ENCODE measurements at regions not wholly inside any gene's neighbourhood (a gene's known extent, or its start where the extent isn't known, plus 50 kb on each side); places are given as distances from the start of the nearest gene placed in this dataset.
"Not testable (repeated sequence)": the region's sequence is repeated elsewhere in the genome, so short reads cannot be mapped to it uniquely, and the experiment has no call there.

GRCh38 chr2:131584380-131584779, 56.7 kb downstream of the CCDC74A start:
- no peak for ATAC-seq (replicated peaks)
- Mint-ChIP-seq H3K27me3 (peaks cover 63% of the 10 kb centered on the region), H3K4me3 (no peak overlapping the region), H3K36me3 (ENCODE audit: low read depth) (no peaks in the 10 kb centered on the region), H3K4me1 (no peaks in the 10 kb centered on the region), H3K9me3 (no peaks in the 10 kb centered on the region), H3K27ac (no peak overlapping the region)

GRCh38 chr2:131584940-131585339, 57.3 kb downstream of the CCDC74A start:
- Mint-ChIP-seq H3K4me3 (no peak overlapping the region), H3K27me3 (peaks cover 59% of the 10 kb centered on the region), H3K27ac (no peak overlapping the region), H3K4me1 (no peaks in the 10 kb centered on the region), H3K9me3 (no peaks in the 10 kb centered on the region), H3K36me3 (ENCODE audit: low read depth) (no peaks in the 10 kb centered on the region)
- no peak for ATAC-seq (replicated peaks)

- no peak for ATAC-seq (replicated peaks)
- peaks cover 29% of the 10 kb centered on the region for H3K27me3 Mint-ChIP-seq
- H3K4me1 Mint-ChIP-seq: no peaks in the 10 kb centered on the region
- no peaks in the 10 kb centered on the region for H3K9me3 Mint-ChIP-seq
- no peak overlapping the region for H3K27ac Mint-ChIP-seq
- no peak overlapping the region for H3K4me3 Mint-ChIP-seq
- H3K36me3 Mint-ChIP-seq (ENCODE audit: low read depth): no peaks in the 10 kb centered on the region
These were observed 60.6 kb downstream of the CCDC74A start for GRCh38 chr2:131588152-131588873.

GRCh38 chr2:131589126-131589525, 61.4 kb downstream of the CCDC74A start:
- not testable (repeated sequence) for ATAC-seq (replicated peaks); H3K4me1 Mint-ChIP-seq; H3K9me3 Mint-ChIP-seq; H3K4me3 Mint-ChIP-seq; H3K27ac Mint-ChIP-seq; H3K36me3 Mint-ChIP-seq (ENCODE audit: low read depth)
- H3K27me3 Mint-ChIP-seq: peaks cover 21% of the 10 kb centered on the region

GRCh38 chr2:131590366-131590765, 62.7 kb downstream of the CCDC74A start:
- H3K4me3 Mint-ChIP-seq: no peak overlapping the region
- ATAC-seq (replicated peaks): no peak
- no peak overlapping the region for H3K27ac Mint-ChIP-seq
- no peaks in the 10 kb centered on the region for H3K4me1 Mint-ChIP-seq
- H3K36me3 Mint-ChIP-seq (ENCODE audit: low read depth): no peaks in the 10 kb centered on the region
- peaks cover 18% of the 10 kb centered on the region for H3K27me3 Mint-ChIP-seq
- no peaks in the 10 kb centered on the region for H3K9me3 Mint-ChIP-seq

- Mint-ChIP-seq H3K36me3 (ENCODE audit: low read depth) (no peaks in the 10 kb centered on the region), H3K4me1 (no peaks in the 10 kb centered on the region), H3K27ac (no peak overlapping the region), H3K27me3 (peaks cover 18% of the 10 kb centered on the region), H3K9me3 (no peaks in the 10 kb centered on the region), H3K4me3 (no peak overlapping the region)
- no peak for ATAC-seq (replicated peaks)
These were observed 63.2 kb downstream of the CCDC74A start for GRCh38 chr2:131590896-131591295.

GRCh38 chr2:131596561-131596960, 68.9 kb downstream of the CCDC74A start:
- not testable (repeated sequence) for H3K27ac Mint-ChIP-seq; ATAC-seq (replicated peaks); H3K4me1 Mint-ChIP-seq; H3K9me3 Mint-ChIP-seq; H3K4me3 Mint-ChIP-seq; H3K36me3 Mint-ChIP-seq (ENCODE audit: low read depth)
- H3K27me3 Mint-ChIP-seq: peaks cover 29% of the 10 kb centered on the region

- not testable (repeated sequence) for H3K9me3 Mint-ChIP-seq; H3K27ac Mint-ChIP-seq; ATAC-seq (replicated peaks); H3K4me3 Mint-ChIP-seq; H3K4me1 Mint-ChIP-seq; H3K36me3 Mint-ChIP-seq (ENCODE audit: low read depth)
- peaks cover 35% of the 10 kb centered on the region for H3K27me3 Mint-ChIP-seq
These were observed 74.8 kb downstream of the CCDC74A start for GRCh38 chr2:131602444-131602843.

- ATAC-seq (replicated peaks); H3K36me3 Mint-ChIP-seq (ENCODE audit: low read depth); H3K4me1 Mint-ChIP-seq; H3K27ac Mint-ChIP-seq; H3K9me3 Mint-ChIP-seq; H3K4me3 Mint-ChIP-seq: not testable (repeated sequence)
- H3K27me3 Mint-ChIP-seq: peaks cover 31% of the 10 kb centered on the region
These were observed 77.0 kb downstream of the CCDC74A start for GRCh38 chr2:131604652-131605051.

GRCh38 chr2:131606366-131606765, 78.7 kb downstream of the CCDC74A start:
- ATAC-seq (replicated peaks); H3K4me1 Mint-ChIP-seq; H3K27ac Mint-ChIP-seq; H3K9me3 Mint-ChIP-seq; H3K4me3 Mint-ChIP-seq; H3K36me3 Mint-ChIP-seq (ENCODE audit: low read depth): not testable (repeated sequence)
- H3K27me3 Mint-ChIP-seq: peaks cover 24% of the 10 kb centered on the region

- not testable (repeated sequence) for H3K4me1 Mint-ChIP-seq; H3K4me3 Mint-ChIP-seq; H3K36me3 Mint-ChIP-seq (ENCODE audit: low read depth); H3K9me3 Mint-ChIP-seq; H3K27ac Mint-ChIP-seq; ATAC-seq (replicated peaks)
- peaks cover 24% of the 10 kb centered on the region for H3K27me3 Mint-ChIP-seq
These were observed 79.4 kb downstream of the CCDC74A start for GRCh38 chr2:131607056-131607455.

GRCh38 chr2:131614539-131614938, 86.9 kb downstream of the CCDC74A start:
- not testable (repeated sequence) for H3K4me1 Mint-ChIP-seq, H3K9me3 Mint-ChIP-seq

GRCh38 chr2:131618320-131618719, 90.6 kb downstream of the CCDC74A start:
- ATAC-seq (replicated peaks); H3K36me3 Mint-ChIP-seq (ENCODE audit: low read depth); H3K4me1 Mint-ChIP-seq; H3K27ac Mint-ChIP-seq; H3K4me3 Mint-ChIP-seq; H3K9me3 Mint-ChIP-seq: not testable (repeated sequence)
- H3K27me3 Mint-ChIP-seq: peaks cover 31% of the 10 kb centered on the region

More at GRCh38 chr2:131614539-131614938, 86.9 kb downstream of the CCDC74A start:
- H3K36me3 Mint-ChIP-seq (ENCODE audit: low read depth); ATAC-seq (replicated peaks); H3K27ac Mint-ChIP-seq; H3K4me3 Mint-ChIP-seq: not testable (repeated sequence)
- peaks cover 26% of the 10 kb centered on the region for H3K27me3 Mint-ChIP-seq

GRCh38 chr2:131622874-131623273, 95.2 kb downstream of the CCDC74A start:
- peaks cover 22% of the 10 kb centered on the region for H3K27me3 Mint-ChIP-seq
- H3K9me3 Mint-ChIP-seq; H3K4me1 Mint-ChIP-seq; H3K27ac Mint-ChIP-seq; H3K36me3 Mint-ChIP-seq (ENCODE audit: low read depth); H3K4me3 Mint-ChIP-seq; ATAC-seq (replicated peaks): not testable (repeated sequence)

GRCh38 chr2:131626011-131626410, 98.3 kb downstream of the CCDC74A start:
- ATAC-seq (replicated peaks); H3K4me3 Mint-ChIP-seq; H3K9me3 Mint-ChIP-seq; H3K36me3 Mint-ChIP-seq (ENCODE audit: low read depth); H3K27ac Mint-ChIP-seq; H3K27me3 Mint-ChIP-seq; H3K4me1 Mint-ChIP-seq: not testable (repeated sequence)

- H3K27ac Mint-ChIP-seq; H3K4me3 Mint-ChIP-seq; H3K36me3 Mint-ChIP-seq (ENCODE audit: low read depth); H3K27me3 Mint-ChIP-seq; H3K4me1 Mint-ChIP-seq; H3K9me3 Mint-ChIP-seq; ATAC-seq (replicated peaks): not testable (repeated sequence)
These were observed 98.9 kb downstream of the CCDC74A start for GRCh38 chr2:131626565-131626964.

Data from activated T-helper 17 cell treated with anti-CD3 and anti-CD28 coated beads, Interleukin-2, amount 50 U/mL, for 72 hours (primary cell).